ENCODE measurements at regions not wholly inside any gene's neighbourhood (a gene's known extent, or its start where the extent isn't known, plus 50 kb on each side); places are given as distances from the start of the nearest gene placed in this dataset.

- TF ChIP-seq PPARA (CRISPR knock-in tag; IDR thresholded peaks at IDR 0.05; ENCODE audit: borderline replicate concordance), result no peak
- TF ChIP-seq ZNF565 (CRISPR knock-in tag; conservative IDR thresholded peaks at IDR 0.05; ENCODE audit: low read depth), result no peak
- no peak for ATAC-seq
Measured at GRCh38 chr2:57920342-57920939, 126.2 kb upstream of the VRK2 start.

DNA sequence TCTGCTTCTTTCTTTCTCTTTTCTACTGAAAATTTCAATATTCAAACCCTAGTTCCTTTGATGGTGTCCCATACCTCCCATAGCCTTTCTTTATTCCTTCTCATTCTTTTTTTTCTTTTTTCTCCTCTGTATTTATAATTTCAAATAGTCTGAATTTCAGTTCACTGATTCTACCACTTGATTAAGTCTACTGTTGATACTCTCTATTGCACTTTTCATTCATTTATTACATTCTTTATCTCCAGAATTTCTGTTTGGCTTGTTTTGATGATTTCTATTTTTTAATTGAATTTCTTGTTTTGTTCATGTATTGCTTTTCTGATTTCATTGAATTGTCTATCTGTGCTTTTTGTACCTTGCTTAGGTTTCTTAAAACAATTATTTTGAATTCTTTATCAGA is 111.9 kb upstream of the VRK2 start:
- ATAC-seq, result no peak
- TF ChIP-seq, protein P1, sequence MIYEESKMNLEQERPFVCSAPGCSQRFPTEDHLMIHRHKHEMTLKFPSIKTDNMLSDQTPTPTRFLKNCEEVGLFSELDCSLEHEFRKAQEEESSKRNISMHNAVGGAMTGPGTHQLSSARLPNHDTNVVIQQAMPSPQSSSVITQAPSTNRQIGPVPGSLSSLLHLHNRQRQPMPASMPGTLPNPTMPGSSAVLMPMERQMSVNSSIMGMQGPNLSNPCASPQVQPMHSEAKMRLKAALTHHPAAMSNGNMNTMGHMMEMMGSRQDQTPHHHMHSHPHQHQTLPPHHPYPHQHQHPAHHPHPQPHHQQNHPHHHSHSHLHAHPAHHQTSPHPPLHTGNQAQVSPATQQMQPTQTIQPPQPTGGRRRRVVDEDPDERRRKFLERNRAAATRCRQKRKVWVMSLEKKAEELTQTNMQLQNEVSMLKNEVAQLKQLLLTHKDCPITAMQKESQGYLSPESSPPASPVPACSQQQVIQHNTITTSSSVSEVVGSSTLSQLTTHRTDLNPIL (CRISPR knock-in tag; IDR thresholded peaks at IDR 0.05; ENCODE audit: low read depth), result no peak
- no peak for TF ChIP-seq OSR1 (CRISPR knock-in tag; IDR thresholded peaks at IDR 0.05)
- TF ChIP-seq, protein P2, sequence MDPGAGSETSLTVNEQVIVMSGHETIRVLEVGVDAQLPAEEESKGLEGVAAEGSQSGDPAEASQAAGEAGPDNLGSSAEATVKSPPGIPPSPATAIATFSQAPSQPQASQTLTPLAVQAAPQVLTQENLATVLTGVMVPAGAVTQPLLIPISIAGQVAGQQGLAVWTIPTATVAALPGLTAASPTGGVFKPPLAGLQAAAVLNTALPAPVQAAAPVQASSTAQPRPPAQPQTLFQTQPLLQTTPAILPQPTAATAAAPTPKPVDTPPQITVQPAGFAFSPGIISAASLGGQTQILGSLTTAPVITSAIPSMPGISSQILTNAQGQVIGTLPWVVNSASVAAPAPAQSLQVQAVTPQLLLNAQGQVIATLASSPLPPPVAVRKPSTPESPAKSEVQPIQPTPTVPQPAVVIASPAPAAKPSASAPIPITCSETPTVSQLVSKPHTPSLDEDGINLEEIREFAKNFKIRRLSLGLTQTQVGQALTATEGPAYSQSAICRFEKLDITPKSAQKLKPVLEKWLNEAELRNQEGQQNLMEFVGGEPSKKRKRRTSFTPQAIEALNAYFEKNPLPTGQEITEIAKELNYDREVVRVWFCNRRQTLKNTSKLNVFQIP (CRISPR knock-in tag; IDR thresholded peaks at IDR 0.05; ENCODE audit: borderline replicate concordance, low read depth), result no peak
- TF ChIP-seq BACH2 (CRISPR knock-in tag; IDR thresholded peaks at IDR 0.05; ENCODE audit: borderline replicate concordance), result no peak
- no peak for TF ChIP-seq TSHZ2 (CRISPR knock-in tag; IDR thresholded peaks at IDR 0.05)
- no peak for TF ChIP-seq ZFP3 (CRISPR knock-in tag; IDR thresholded peaks at IDR 0.05)
- no peak for TF ChIP-seq GLIS3 (CRISPR knock-in tag; IDR thresholded peaks at IDR 0.05)
- TF ChIP-seq ISL1 (CRISPR knock-in tag; IDR thresholded peaks at IDR 0.05), result no peak

GRCh38 chr2:57936216-57936615 is 110.4 kb upstream of the VRK2 start:
- TF ChIP-seq ZNF70 (CRISPR knock-in tag; IDR thresholded peaks at IDR 0.05) (no peak), TCF4 (CRISPR knock-in tag; IDR thresholded peaks at IDR 0.05; ENCODE audit: borderline replicate concordance) (no peak), CSDC2 (CRISPR knock-in tag; IDR thresholded peaks at IDR 0.05) (no peak), ZFP30 (CRISPR knock-in tag; IDR thresholded peaks at IDR 0.05) (no peak), OSR1 (CRISPR knock-in tag; IDR thresholded peaks at IDR 0.05) (no peak), TSHZ2 (CRISPR knock-in tag; IDR thresholded peaks at IDR 0.05) (no peak), SNAI2 (CRISPR knock-in tag; IDR thresholded peaks at IDR 0.05) (no peak), GLIS3 (CRISPR knock-in tag; IDR thresholded peaks at IDR 0.05) (no peak), RARB (CRISPR knock-in tag; IDR thresholded peaks at IDR 0.05) (no peak)
- TF ChIP-seq, protein P3, sequence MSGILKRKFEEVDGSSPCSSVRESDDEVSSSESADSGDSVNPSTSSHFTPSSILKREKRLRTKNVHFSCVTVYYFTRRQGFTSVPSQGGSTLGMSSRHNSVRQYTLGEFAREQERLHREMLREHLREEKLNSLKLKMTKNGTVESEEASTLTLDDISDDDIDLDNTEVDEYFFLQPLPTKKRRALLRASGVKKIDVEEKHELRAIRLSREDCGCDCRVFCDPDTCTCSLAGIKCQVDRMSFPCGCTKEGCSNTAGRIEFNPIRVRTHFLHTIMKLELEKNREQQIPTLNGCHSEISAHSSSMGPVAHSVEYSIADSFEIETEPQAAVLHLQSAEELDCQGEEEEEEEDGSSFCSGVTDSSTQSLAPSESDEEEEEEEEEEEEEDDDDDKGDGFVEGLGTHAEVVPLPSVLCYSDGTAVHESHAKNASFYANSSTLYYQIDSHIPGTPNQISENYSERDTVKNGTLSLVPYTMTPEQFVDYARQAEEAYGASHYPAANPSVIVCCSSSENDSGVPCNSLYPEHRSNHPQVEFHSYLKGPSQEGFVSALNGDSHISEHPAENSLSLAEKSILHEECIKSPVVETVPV (CRISPR knock-in tag; IDR thresholded peaks at IDR 0.05), result no peak
- ATAC-seq, result no peak

GRCh38 chr2:57937456-57937855 is 109.2 kb upstream of the VRK2 start:
- ATAC-seq, result no peak
- TF ChIP-seq ZNF70 (CRISPR knock-in tag; IDR thresholded peaks at IDR 0.05) (no peak), ZNF8 (CRISPR knock-in tag; IDR thresholded peaks at IDR 0.05) (no peak), TSHZ2 (CRISPR knock-in tag; IDR thresholded peaks at IDR 0.05) (no peak), CSDC2 (CRISPR knock-in tag; IDR thresholded peaks at IDR 0.05) (no peak), SNAI2 (CRISPR knock-in tag; IDR thresholded peaks at IDR 0.05) (no peak), TCF4 (CRISPR knock-in tag; IDR thresholded peaks at IDR 0.05; ENCODE audit: borderline replicate concordance) (no peak), BACH2 (CRISPR knock-in tag; IDR thresholded peaks at IDR 0.05; ENCODE audit: borderline replicate concordance) (no peak)
- TF ChIP-seq, protein P4, sequence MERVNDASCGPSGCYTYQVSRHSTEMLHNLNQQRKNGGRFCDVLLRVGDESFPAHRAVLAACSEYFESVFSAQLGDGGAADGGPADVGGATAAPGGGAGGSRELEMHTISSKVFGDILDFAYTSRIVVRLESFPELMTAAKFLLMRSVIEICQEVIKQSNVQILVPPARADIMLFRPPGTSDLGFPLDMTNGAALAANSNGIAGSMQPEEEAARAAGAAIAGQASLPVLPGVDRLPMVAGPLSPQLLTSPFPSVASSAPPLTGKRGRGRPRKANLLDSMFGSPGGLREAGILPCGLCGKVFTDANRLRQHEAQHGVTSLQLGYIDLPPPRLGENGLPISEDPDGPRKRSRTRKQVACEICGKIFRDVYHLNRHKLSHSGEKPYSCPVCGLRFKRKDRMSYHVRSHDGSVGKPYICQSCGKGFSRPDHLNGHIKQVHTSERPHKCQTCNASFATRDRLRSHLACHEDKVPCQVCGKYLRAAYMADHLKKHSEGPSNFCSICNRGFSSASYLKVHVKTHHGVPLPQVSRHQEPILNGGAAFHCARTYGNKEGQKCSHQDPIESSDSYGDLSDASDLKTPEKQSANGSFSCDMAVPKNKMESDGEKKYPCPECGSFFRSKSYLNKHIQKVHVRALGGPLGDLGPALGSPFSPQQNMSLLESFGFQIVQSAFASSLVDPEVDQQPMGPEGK (CRISPR knock-in tag; IDR thresholded peaks at IDR 0.05; ENCODE audit: borderline replicate concordance), result no peak

Measured in SK-N-SH treated with all-trans-retinoic acid at 6 μM for 48 hours (cell line).